T-helper 9 cell (primary cell): ENCODE measurements at regions not wholly inside any gene's neighbourhood (a gene's known extent, or its start where the extent isn't known, plus 50 kb on each side); places are given as distances from the start of the nearest gene placed in this dataset.
"Not testable (repeated sequence)": the region's sequence is repeated elsewhere in the genome, so short reads cannot be mapped to it uniquely, and the experiment has no call there.

Source experiments
- DNase-seq: peaks from one replicate; pipeline ENCODE4 v3.0.0-alpha.2; 2020

DNA sequence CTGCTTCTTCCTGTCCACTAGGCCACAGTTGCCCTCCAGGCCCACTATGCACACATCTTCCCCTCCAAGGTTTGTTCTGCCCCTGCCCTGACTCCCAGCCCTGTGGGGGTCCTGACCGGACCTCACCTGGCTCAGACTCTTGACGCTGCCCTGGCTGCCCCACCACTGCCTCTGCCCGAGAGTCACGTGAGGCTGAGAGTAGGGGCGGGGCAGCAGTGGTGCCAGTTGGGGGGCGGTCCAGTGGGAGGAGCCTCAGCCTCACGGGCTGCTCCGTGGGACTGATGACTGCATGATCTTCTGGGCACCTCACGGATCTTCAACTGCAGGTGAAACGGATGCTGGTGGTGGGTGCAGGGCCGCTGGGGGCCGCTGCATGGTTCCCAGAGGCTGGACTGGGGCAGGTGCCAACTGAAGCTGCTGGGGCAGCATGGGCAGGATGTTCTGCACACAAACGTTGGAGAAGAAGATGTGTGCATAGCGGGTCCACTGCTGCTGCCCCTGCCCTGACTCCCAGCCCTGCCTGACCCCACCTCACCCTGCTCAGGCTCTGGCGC lies 77.6 kb downstream of the HHIPL2 start:
- not testable (repeated sequence) for DNase-seq

DNA sequence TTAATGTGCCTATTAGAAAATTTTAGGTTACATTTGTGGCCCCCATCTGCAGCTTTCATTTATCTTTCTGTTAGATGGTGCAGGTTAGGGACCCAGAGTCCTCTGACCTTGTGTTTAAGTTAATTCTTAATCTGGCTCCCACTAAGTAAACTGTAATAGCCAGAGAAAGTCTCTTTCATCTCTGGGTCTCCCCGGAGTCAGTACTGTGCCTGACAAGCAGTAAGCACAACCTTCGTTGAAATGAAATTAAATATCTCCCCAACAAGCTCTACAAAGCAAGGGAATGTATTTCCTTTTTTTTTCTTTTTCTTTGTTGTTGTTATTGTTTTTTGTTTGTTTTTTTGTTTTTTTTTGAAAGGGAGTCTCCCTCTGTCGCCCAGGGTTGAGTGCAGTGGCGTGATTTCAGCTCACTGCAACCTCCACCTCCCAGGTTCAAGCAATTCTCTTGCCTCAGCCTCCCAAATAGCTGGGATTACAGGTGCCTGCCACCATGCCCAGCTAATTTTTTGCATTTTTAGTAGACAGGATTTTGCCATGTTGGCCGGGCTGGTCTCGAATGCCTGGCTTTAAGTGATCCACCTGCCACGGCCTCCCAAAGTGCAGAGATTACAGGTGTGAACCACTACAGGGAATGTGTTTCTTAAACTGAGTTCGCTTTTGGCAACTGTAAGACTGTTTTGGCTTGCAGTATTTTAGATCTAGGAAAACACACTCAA lies 81.6 kb downstream of the HHIPL2 start:
- no peak for DNase-seq

DNA sequence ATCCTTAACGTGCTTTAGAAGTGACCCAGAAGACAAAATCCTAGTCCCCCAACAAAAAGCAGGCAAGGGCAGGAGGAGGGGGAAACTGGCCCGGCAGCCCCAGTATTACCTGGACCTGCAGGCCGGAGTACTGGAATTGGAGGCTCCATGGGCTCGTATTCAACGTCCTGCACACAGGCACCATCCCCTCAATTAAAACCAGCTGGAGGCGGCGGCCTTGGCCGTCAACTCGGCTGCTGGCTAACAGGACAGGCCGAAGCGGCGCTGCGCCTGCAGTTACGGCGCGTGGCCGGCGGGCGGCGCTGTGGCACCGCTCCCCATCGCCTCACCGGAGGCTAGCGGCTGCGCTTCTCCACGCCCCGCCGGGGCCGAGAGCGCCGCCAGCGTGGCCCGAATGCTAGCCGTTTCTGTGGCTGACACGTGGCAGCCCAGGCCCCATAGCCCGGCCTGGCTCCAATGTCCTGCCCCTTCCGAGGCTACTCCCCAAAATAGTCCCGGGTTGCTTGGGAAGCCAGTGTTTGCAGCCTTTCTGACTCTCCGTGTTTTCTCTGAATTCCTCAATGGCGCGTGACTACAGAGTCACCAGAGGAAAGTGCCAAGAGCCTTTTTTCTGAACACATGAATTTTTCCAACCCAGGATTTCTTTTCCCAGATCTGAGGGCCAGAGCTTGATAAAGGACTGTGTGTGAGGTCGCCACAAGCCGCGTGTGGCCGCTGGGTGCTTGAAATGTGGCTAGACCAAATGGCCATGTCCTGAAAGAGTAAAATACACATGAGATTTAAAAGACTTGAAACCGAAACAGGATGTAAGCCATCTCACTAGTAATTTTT lies 82.5 kb downstream of the HHIPL2 start:
- DNase-seq, result peak; percentile 64

DNA sequence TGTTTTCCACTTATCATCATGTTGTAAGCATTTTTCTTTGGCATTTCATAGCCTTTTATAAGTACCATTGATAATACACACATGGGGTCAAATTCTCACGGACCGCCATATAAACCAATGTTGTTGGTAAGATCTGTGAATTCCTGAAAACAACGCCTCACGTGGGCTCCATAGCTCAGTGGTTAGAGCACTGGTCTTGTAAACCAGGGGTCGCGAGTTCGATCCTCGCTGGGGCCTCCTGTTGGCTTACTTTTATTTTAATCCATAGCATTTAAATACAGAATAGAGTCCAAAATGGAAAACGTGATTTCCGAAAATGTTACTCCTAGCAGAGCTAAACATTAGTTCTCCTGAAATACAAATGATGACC lies 83.1 kb downstream of the HHIPL2 start:
- peak; percentile 65 for DNase-seq

DNA sequence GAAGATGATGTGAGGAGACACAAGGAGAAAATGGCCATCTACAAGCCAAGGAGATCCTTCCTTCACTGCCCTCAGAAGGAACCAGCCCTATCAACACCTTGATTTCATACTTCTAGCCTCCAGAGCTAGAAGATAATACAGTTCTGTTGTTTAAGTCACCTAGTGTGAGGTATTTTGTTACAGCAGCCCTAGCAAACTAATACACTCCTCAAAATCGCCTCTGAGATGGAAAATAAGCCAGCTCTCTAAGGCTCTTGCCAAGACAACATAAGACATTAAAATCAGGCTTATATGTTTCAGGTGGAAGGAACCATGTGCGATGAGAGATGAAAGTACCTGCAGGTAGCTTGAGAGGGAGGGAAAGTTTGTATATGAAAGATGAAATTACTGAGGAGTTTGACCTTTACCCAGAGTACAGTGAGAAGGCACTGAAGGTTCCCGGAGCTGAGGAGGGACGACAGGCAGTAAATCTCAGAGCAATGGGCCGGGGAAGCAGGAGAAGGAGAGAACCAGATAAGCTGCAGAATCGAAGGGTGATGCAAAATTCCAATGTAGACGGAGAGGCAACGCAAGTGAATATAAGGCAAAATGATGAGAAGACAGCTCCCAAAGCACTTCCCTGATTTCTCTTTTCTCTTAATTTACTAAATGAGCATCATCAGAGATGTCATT lies 84.7 kb downstream of the HHIPL2 start:
- no peak for DNase-seq

DNA sequence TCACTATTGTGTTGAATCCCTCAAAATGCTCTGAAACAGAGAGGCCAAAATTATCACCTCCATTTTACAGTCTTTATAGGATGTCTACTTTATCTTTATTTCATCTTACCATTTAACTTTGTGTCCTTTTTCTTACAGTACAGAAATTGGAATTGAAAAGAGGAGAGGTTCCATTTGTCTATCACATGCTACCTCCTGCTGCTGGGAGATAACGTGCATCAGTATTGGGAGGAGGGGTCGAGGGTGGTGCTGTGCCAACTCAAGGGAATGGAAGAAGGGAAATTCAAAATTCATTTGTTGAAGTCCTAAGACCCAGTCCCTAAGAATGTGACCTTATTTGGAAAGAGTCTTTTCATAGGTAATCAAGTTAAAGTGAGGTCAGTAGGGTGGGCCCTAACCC lies 85.3 kb downstream of the HHIPL2 start:
- no peak for DNase-seq

DNA sequence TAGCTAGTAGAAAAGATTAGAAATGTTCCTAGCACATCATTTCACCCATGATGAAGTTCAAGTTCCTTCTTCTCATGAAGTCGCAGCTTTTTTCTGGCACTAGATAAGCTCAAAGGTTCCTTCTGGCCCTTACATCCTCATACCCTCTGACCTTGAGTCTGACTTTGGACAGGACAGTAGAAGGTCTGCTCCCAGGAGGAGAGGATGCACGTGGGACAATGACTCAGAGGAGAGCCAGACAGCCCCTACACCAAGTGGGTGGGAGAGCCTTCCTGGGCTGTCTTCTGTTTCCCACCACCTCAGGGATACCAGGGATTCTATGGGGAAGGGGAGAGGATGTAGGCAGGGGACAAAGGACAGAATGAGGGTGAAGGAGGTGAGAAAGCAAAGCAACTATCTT lies 86.0 kb downstream of the HHIPL2 start:
- DNase-seq, result no peak

DNA sequence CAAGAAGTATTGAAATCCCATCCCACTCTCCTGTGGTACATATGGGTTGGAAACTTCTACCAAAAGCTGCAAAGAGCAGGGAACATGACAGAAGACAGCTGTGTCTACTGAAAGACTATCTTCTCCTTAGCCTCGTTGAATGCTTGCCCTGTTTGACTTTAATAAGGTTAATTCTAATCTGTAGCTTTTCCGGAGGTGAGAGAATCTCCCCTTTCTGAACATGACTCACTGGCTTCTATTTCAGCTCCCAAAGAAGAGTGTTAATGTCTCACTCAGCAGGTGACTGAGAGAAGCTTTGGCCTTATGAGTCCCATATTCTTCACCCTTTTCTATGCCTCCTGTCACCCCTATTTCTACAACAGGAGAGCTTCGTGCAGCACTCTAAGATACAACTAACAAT lies 88.3 kb downstream of the HHIPL2 start:
- DNase-seq, result no peak

DNA sequence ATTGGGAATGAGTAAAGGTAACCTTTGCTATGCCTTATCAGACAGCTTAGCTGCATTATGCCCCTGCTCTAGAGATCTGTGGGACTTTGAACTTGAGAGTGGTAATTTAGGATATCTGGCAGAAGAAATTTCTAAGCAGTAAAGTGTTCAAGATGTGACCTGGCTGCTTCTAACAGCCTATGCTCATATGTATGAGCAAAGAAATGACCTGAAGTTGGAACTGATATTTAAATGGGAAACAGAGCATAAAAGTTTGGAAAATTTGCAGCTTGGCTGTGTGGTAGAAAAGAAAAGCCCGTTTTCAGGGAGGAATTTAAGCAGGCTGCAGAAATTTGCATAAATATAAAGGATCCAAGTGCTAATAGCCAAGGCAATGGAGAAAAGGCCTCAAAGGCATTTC lies 90.4 kb downstream of the HHIPL2 start:
- no peak for DNase-seq

DNA sequence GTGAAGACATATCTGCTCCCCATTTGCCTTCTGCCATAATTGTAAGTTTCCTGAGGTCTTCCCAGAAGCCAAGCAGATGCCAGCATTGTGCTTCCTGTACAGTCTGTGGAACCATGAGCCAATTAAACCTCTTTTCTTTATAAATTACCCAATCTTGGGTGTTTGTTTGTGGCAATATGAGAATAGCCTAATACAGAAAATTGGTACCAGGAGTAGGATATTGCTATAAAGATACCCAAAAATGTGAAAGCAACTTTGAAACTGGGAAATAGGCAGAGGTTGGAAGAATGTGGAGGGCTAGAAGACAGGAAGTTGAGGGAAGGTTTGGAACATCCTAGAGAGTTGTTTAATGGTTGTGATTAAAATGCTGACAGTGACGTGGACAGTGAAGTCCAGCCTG lies 90.8 kb downstream of the HHIPL2 start:
- no peak for DNase-seq

DNA sequence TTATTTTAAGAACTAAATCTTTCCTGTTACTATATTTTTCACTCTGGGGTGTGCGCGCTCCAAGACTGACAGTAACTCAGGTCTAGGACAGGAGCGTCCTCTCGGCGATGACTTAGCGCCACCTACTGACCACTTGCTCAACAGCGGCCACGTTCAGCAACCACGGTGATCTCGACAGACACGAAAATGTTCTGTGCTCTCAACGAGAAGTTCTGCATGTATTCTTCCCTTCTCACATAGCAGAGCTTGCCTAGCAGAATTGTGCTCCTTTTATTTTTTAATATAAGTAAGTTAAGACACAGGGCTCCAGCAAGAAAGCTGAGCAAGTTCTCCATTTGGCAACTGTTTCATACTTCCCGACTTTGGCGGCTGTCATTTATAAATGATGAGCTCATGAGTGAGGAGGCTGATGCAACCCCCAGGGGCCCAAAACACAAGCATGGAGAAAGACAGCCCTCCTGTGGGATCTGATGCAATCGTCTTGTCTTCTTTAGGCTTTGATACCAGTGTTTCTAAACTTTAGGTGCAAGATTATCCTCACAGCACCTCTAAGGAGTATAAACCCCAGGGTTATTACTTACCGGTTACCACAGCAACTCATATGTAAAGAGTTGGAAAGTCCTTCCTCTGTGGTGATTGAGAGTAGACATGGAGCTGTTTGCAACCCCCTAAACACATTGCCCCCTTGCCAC lies 92.6 kb downstream of the HHIPL2 start:
- DNase-seq, result peak; percentile 75

DNA sequence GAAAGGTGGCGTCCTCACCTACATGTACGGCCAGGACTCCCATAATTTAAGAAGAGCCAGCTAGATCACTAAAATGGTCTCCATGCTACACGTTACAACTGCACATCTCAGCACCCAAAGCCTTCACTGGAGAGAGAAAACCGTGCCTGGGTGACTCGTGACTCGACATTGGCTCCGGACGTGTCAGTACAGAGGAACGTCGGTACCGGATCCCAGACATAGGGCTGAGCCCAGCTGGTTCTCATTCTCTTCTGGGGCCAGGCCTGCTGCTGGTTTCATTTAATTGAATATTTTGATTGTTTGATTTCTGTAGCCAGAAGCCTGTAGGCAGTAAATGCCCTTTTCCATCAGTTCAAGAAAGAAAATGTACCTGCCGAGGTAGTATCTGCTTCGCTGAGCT lies 93.1 kb downstream of the HHIPL2 start:
- no peak for DNase-seq

DNA sequence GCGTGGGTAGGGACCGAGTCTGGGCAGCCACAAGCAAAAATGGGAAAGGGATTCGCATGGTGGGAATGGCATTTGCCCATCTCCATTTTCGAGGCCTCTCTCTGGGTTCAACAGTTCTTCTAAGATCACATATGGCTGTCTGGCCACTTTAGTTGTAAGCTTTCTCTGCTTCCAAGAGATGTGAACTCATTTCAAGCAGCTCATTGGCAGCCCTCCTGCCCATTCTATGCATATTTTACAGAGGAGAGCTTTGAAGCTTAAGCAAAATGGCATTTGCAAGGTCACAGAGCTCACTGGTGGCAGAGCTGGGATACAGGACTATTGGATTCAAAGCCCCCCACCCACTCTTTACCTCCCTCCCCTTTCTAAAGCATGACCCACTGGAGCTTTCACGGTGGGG lies 93.7 kb downstream of the HHIPL2 start:
- no peak for DNase-seq

DNA sequence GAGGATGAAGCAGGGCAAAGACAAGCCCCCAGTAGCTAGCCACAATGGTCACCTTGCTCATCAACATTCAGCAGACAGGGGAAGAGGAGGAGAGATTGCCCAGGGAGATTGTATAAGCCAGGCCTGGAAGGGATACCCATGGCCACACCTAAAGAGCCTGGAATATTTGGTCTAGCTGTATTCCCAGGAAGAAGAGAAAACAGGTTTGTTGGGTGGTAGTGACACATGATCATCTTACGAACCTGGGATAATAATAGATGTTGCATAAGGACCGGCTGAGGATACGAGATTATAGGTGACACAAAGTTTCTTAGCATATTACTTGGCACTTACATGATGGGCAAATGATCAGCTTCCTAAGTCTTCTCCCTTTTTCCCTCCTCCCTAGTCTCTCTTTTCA lies 95.9 kb downstream of the HHIPL2 start:
- DNase-seq, result no peak

DNA sequence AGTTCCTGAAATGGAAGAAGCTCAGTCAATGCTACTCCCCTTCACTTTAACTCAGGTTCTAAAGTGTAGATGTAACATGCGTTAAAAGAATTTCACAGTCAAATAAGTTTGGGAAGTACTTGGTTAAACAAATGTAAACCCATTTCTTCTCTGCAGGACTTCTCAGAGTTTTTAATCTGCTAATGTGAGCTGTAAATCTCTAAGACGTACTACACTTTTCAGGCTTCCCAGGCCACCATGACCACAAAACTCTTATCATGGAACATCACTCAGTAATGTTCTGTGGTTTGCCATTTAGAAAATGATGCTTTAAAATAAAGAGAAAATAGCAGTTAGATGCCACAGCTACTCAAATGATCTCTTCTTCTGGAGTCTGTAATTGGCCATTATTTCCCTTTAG lies 104.3 kb downstream of the HHIPL2 start:
- no peak for DNase-seq

DNA sequence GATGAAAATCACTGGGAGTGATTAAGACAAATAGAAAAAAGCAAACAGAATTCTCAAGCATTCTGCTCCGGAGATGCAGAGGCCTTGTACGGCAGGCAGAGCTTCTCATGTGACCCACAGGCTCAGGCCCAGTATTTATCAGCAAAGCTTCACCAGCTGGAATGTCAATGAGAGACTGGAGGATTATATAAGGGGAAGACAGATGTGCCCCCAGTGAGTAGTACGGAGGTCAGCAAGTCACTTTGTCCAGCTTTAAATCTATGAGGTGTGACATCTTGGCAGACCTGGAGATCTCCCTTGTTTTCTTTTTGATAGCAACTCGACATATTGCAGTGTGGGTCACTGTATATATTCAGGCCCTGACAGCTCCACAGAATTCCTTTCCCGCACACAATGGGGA lies 106.8 kb downstream of the HHIPL2 start:
- DNase-seq, result no peak

DNA sequence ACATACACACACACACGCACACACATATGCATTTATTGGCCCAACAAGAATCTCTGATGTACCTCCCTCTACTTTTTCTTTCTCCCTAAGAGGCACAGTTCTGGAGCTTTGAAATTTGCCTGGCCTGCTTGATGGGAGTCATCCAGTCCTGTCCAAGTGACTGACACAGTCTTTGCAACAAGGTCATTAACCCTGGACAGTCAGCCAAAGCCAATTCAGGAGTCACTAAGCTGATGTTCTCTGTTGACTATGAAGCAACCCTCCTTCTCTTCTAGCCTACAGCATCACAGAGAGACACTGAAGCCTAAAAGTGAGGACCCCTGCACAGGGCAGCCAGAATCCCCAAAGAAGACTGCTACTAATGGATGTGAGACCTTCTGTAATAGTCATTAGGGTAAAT lies 123.1 kb downstream of the HHIPL2 start:
- DNase-seq, result no peak

DNA sequence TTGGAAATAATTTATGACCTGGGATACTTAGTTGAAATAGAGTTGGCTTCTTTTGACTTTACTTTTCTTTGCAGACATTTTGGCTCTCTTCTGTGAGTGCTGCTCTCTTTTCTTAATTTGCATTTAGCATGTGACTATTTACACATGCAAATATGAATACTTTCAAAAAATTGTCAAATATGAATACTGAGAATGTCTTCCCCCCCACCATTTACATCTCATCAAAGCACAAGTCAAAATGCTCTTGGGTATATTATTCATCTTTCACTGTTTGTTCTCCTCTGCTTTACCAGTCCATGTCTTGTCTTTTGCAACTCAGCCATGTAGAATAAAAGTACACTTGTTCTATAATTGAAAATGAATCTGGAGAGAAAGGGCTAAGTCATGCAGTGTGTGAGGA lies 126.5 kb downstream of the HHIPL2 start:
- no peak for DNase-seq

DNA sequence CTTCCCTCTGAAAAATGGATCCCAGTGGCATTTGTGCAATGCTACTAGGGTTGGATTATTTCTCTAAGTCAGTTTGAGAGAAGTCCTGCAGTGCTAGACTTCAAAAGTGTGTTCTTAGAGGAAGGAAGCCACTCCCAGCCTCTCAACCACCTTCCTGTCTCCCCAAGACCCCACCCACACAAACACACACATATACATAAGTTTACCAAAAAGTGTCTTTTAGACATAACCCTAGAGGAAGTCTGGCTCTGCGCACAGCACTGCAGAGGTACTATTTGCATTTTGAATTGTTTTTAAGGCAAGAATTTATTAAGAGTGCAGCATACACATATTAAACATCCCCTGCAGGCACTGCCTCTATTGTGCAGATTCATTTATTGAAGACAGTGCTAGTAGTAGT lies 127.3 kb downstream of the HHIPL2 start:
- DNase-seq, result peak; percentile 3

DNA sequence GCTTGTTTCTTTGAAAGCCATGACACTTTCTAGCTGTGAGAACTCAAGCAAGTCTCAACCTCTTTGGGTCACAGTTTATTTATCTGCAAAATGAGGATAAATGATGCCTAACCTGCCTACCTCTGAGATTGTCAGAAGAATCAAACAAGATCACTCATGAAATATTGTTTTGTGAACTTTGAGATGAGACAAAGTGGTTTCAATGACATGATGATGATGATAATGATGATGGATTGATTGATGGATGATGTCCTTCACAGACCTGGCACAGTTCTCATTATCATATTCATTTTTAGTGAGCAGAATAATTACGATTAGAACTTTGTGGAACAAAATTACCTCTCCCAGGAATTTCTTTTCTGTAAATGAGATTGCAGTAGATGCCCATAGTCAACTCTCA lies 129.2 kb downstream of the HHIPL2 start:
- DNase-seq, result no peak

DNA sequence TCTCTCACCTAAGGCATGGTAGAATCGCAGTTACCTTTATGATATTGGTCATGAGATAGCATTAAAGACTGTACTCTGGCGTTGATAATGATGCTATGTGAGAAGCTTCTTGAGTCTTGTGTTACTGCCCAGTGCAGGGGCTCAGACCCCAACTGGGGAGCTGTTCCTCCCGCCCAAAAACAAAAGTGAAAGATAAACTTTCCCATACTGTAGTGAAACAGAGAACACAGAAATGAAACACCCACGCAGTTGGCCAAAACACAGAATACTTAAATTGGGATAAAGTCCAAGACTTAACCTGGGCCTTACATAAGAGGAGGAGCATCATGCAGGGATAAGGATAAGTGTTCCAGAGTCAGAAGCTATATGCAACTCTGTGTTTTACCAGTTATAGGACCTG lies 130.6 kb downstream of the HHIPL2 start:
- no peak for DNase-seq

DNA sequence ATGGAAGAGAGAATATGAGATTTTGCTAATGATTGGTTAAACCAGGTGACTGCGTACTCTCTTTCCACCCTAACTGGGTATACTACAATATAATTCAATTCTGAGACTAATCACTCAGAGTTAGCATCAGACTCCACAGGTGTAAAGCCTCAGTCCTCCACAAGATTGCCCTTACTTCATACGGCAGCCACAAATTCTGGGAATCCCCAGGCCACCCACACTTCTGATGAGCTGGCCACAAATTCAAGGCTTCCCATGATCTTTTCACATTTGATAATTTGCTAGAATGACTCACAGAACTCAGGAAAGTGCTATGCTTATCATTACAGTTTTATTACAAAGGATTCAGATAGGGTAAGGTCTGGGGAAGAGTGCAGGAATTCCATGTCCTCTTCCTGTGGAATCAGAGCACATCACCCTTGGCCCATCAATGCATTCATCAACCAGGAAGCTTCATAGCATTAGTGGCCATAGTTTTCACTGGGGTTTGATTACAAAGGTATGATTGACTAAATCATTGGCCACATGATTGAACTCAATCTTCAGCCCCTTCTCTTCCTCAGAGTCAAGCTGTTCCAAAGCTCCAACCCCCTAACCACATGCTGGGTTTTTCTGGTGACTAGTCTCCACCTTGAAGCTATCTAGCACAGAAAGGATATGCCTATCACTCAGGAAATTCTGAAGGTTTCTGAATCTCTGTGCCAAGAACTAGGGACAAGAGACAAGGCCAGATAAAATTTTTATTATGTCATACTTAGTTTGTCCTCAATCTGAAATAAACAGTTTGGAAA lies 131.7 kb downstream of the HHIPL2 start:
- no peak for DNase-seq
